ENCODE measurements at regions not wholly inside any gene's neighbourhood (a gene's known extent, or its start where the extent isn't known, plus 50 kb on each side); places are given as distances from the start of the nearest gene placed in this dataset.
"Not testable (repeated sequence)": the region's sequence is repeated elsewhere in the genome, so short reads cannot be mapped to it uniquely, and the experiment has no call there.

GRCh38 chr18:14606546-14606945 is 63.1 kb upstream of the POTEC start:
- intact Hi-C loops (cut with micrococcal nuclease); H3K27me3 Mint-ChIP-seq (ENCODE audit: insufficient read depth, unreplicated experiment); H3K4me1 Mint-ChIP-seq (ENCODE audit: insufficient read depth, unreplicated experiment); H3K9me3 Mint-ChIP-seq (ENCODE audit: unreplicated experiment); DNase-seq (ENCODE audit: unreplicated experiment); H3K36me3 Mint-ChIP-seq (ENCODE audit: insufficient read depth, unreplicated experiment); BruUV-seq (replicated peaks); POLR2A ChIA-PET; H3K27ac Mint-ChIP-seq (ENCODE audit: low read depth, unreplicated experiment); CTCF ChIA-PET; H3K4me3 Mint-ChIP-seq (ENCODE audit: unreplicated experiment): not testable (repeated sequence)

GRCh38 chr18:14607360-14607759 is 64.0 kb upstream of the POTEC start:
- H3K4me1 Mint-ChIP-seq (ENCODE audit: insufficient read depth, unreplicated experiment); H3K27me3 Mint-ChIP-seq (ENCODE audit: insufficient read depth, unreplicated experiment); H3K36me3 Mint-ChIP-seq (ENCODE audit: insufficient read depth, unreplicated experiment); CTCF ChIA-PET; intact Hi-C loops (cut with micrococcal nuclease); BruUV-seq (replicated peaks); DNase-seq (ENCODE audit: unreplicated experiment); POLR2A ChIA-PET; H3K9me3 Mint-ChIP-seq (ENCODE audit: unreplicated experiment); H3K4me3 Mint-ChIP-seq (ENCODE audit: unreplicated experiment): not testable (repeated sequence)
- peak overlapping the region; percentile 49 for H3K27ac Mint-ChIP-seq (ENCODE audit: low read depth, unreplicated experiment)

- H3K9me3 Mint-ChIP-seq (ENCODE audit: unreplicated experiment); H3K4me3 Mint-ChIP-seq (ENCODE audit: unreplicated experiment); H3K4me1 Mint-ChIP-seq (ENCODE audit: insufficient read depth, unreplicated experiment); H3K27ac Mint-ChIP-seq (ENCODE audit: low read depth, unreplicated experiment); BruUV-seq (replicated peaks); H3K36me3 Mint-ChIP-seq (ENCODE audit: insufficient read depth, unreplicated experiment); CTCF ChIA-PET; H3K27me3 Mint-ChIP-seq (ENCODE audit: insufficient read depth, unreplicated experiment); intact Hi-C loops (cut with micrococcal nuclease); POLR2A ChIA-PET; DNase-seq (ENCODE audit: unreplicated experiment): not testable (repeated sequence)
Observed at GRCh38 chr18:14612422-14612821, 69.0 kb upstream of the POTEC start.

GRCh38 chr18:14614485-14614884 is 71.1 kb upstream of the POTEC start:
- H3K4me1 Mint-ChIP-seq (ENCODE audit: insufficient read depth, unreplicated experiment); POLR2A ChIA-PET; H3K4me3 Mint-ChIP-seq (ENCODE audit: unreplicated experiment); H3K36me3 Mint-ChIP-seq (ENCODE audit: insufficient read depth, unreplicated experiment); H3K27ac Mint-ChIP-seq (ENCODE audit: low read depth, unreplicated experiment); H3K9me3 Mint-ChIP-seq (ENCODE audit: unreplicated experiment); H3K27me3 Mint-ChIP-seq (ENCODE audit: insufficient read depth, unreplicated experiment); intact Hi-C loops (cut with micrococcal nuclease); CTCF ChIA-PET; DNase-seq (ENCODE audit: unreplicated experiment); BruUV-seq (replicated peaks): not testable (repeated sequence)

GRCh38 chr18:14627336-14627735 is 83.9 kb upstream of the POTEC start:
- H3K4me3 Mint-ChIP-seq (ENCODE audit: unreplicated experiment); H3K27me3 Mint-ChIP-seq (ENCODE audit: insufficient read depth, unreplicated experiment): not testable (repeated sequence)

GRCh38 chr18:14628323-14628978 is 85.1 kb upstream of the POTEC start:
- CTCF ChIA-PET; H3K27me3 Mint-ChIP-seq (ENCODE audit: insufficient read depth, unreplicated experiment); H3K9me3 Mint-ChIP-seq (ENCODE audit: unreplicated experiment); POLR2A ChIA-PET; H3K27ac Mint-ChIP-seq (ENCODE audit: low read depth, unreplicated experiment); H3K36me3 Mint-ChIP-seq (ENCODE audit: insufficient read depth, unreplicated experiment); H3K4me3 Mint-ChIP-seq (ENCODE audit: unreplicated experiment); H3K4me1 Mint-ChIP-seq (ENCODE audit: insufficient read depth, unreplicated experiment); BruUV-seq (replicated peaks); intact Hi-C loops (cut with micrococcal nuclease): not testable (repeated sequence)
- peak; percentile 1 for DNase-seq (ENCODE audit: unreplicated experiment)

More at GRCh38 chr18:14627336-14627735, 83.9 kb upstream of the POTEC start:
- intact Hi-C loops (cut with micrococcal nuclease); H3K36me3 Mint-ChIP-seq (ENCODE audit: insufficient read depth, unreplicated experiment); H3K9me3 Mint-ChIP-seq (ENCODE audit: unreplicated experiment); DNase-seq (ENCODE audit: unreplicated experiment); BruUV-seq (replicated peaks); H3K4me1 Mint-ChIP-seq (ENCODE audit: insufficient read depth, unreplicated experiment); POLR2A ChIA-PET; H3K27ac Mint-ChIP-seq (ENCODE audit: low read depth, unreplicated experiment); CTCF ChIA-PET: not testable (repeated sequence)

- H3K27ac Mint-ChIP-seq (ENCODE audit: low read depth, unreplicated experiment); BruUV-seq (replicated peaks); H3K4me3 Mint-ChIP-seq (ENCODE audit: unreplicated experiment); H3K36me3 Mint-ChIP-seq (ENCODE audit: insufficient read depth, unreplicated experiment); CTCF ChIA-PET; H3K9me3 Mint-ChIP-seq (ENCODE audit: unreplicated experiment); H3K4me1 Mint-ChIP-seq (ENCODE audit: insufficient read depth, unreplicated experiment); POLR2A ChIA-PET; intact Hi-C loops (cut with micrococcal nuclease); H3K27me3 Mint-ChIP-seq (ENCODE audit: insufficient read depth, unreplicated experiment): not testable (repeated sequence)
- peak; percentile 38 for DNase-seq (ENCODE audit: unreplicated experiment)
Observed at GRCh38 chr18:14628979-14629325, 85.6 kb upstream of the POTEC start.

- POLR2A ChIA-PET; DNase-seq (ENCODE audit: unreplicated experiment); H3K27ac Mint-ChIP-seq (ENCODE audit: low read depth, unreplicated experiment); H3K27me3 Mint-ChIP-seq (ENCODE audit: insufficient read depth, unreplicated experiment); H3K9me3 Mint-ChIP-seq (ENCODE audit: unreplicated experiment); BruUV-seq (replicated peaks); CTCF ChIA-PET; H3K4me3 Mint-ChIP-seq (ENCODE audit: unreplicated experiment); H3K36me3 Mint-ChIP-seq (ENCODE audit: insufficient read depth, unreplicated experiment); H3K4me1 Mint-ChIP-seq (ENCODE audit: insufficient read depth, unreplicated experiment); intact Hi-C loops (cut with micrococcal nuclease): not testable (repeated sequence)
Observed at GRCh38 chr18:14632976-14633375, 89.6 kb upstream of the POTEC start.

GRCh38 chr18:14638008-14638407 is 94.6 kb upstream of the POTEC start:
- H3K27ac Mint-ChIP-seq (ENCODE audit: low read depth, unreplicated experiment); H3K4me1 Mint-ChIP-seq (ENCODE audit: insufficient read depth, unreplicated experiment); H3K4me3 Mint-ChIP-seq (ENCODE audit: unreplicated experiment); DNase-seq (ENCODE audit: unreplicated experiment); intact Hi-C loops (cut with micrococcal nuclease); BruUV-seq (replicated peaks); POLR2A ChIA-PET; H3K36me3 Mint-ChIP-seq (ENCODE audit: insufficient read depth, unreplicated experiment); H3K27me3 Mint-ChIP-seq (ENCODE audit: insufficient read depth, unreplicated experiment); CTCF ChIA-PET: not testable (repeated sequence)
- H3K9me3 Mint-ChIP-seq (ENCODE audit: unreplicated experiment), result peaks cover 13% of the 10 kb centered on the region

GRCh38 chr18:14641121-14641520 is 97.7 kb upstream of the POTEC start:
- H3K27ac Mint-ChIP-seq (ENCODE audit: low read depth, unreplicated experiment); H3K36me3 Mint-ChIP-seq (ENCODE audit: insufficient read depth, unreplicated experiment); POLR2A ChIA-PET; H3K27me3 Mint-ChIP-seq (ENCODE audit: insufficient read depth, unreplicated experiment); CTCF ChIA-PET; H3K4me1 Mint-ChIP-seq (ENCODE audit: insufficient read depth, unreplicated experiment); BruUV-seq (replicated peaks); DNase-seq (ENCODE audit: unreplicated experiment); H3K4me3 Mint-ChIP-seq (ENCODE audit: unreplicated experiment); intact Hi-C loops (cut with micrococcal nuclease): not testable (repeated sequence)
- H3K9me3 Mint-ChIP-seq (ENCODE audit: unreplicated experiment), result peaks cover 13% of the 10 kb centered on the region

All from MCF 10A (cell line).